H9 (cell line): ENCODE measurements at regions not wholly inside any gene's neighbourhood (a gene's known extent, or its start where the extent isn't known, plus 50 kb on each side); places are given as distances from the start of the nearest gene placed in this dataset.

Experiments used
- DNase-seq: peaks from one replicate; pipeline ENCODE4 v3.0.0-alpha.2; 2017
- H2AFZ ChIP-seq: one replicate; pipeline ENCODE4 v1.6.1; 2013; ENCODE audit warnings: mild to moderate bottlenecking, low read length, control low read depth, moderate library complexity
- H2AK5ac ChIP-seq: 2 replicates; pipeline ENCODE4 v1.6.1; 2013; ENCODE audit warnings: low read length, control low read depth, mixed read lengths; ENCODE audit not compliant: insufficient read length
- H2BK120ac ChIP-seq: one replicate; pipeline ENCODE4 v1.6.1; 2013; ENCODE audit warnings: low read depth, mild to moderate bottlenecking, low read length, control low read depth, inconsistent platforms; ENCODE audit not compliant: poor library complexity, severe bottlenecking
- H2BK12ac ChIP-seq: 2 replicates; pipeline ENCODE4 v1.6.1; 2013; ENCODE audit warnings: low read length, control low read depth, mixed read lengths, low read depth; ENCODE audit not compliant: insufficient read length
- H2BK15ac ChIP-seq: 2 replicates; pipeline ENCODE4 v1.6.1; 2013; ENCODE audit warnings: low read depth, low read length, control low read depth
- H2BK20ac ChIP-seq: one replicate; pipeline ENCODE4 v1.6.1; 2013; ENCODE audit warnings: low read depth, mild to moderate bottlenecking, low read length, control low read depth, inconsistent platforms; ENCODE audit not compliant: poor library complexity, severe bottlenecking
- H2BK5ac ChIP-seq: 2 replicates; pipeline ENCODE4 v1.6.1; 2013; ENCODE audit warnings: low read length, control low read depth, mixed read lengths; ENCODE audit not compliant: insufficient read length
- H3K14ac ChIP-seq: 2 replicates; pipeline ENCODE4 v1.6.1; 2013; ENCODE audit warnings: low read length, control low read depth; ENCODE audit not compliant: insufficient read depth
- H3K18ac ChIP-seq: 2 replicates; pipeline ENCODE4 v1.6.1; 2013; ENCODE audit warnings: low read depth, mild to moderate bottlenecking, mixed read lengths, low read length, control low read depth; ENCODE audit not compliant: insufficient read length
- H3K23ac ChIP-seq: 2 replicates; pipeline ENCODE4 v1.6.1; 2013; ENCODE audit warnings: low read length, control low read depth, mixed read lengths, low read depth; ENCODE audit not compliant: insufficient read length
- H3K23me2 ChIP-seq: 2 replicates; pipeline ENCODE4 v1.6.1; 2013; ENCODE audit warnings: low read depth, mild to moderate bottlenecking, mixed read lengths, low read length, control low read depth; ENCODE audit not compliant: insufficient read length, poor library complexity, severe bottlenecking
- H3K27ac ChIP-seq: 2 replicates; pipeline ENCODE4 v1.5.1; 2013; ENCODE audit warnings: low read length, control low read depth, mixed read lengths, low read depth; ENCODE audit not compliant: insufficient read length
- H3K27me3 ChIP-seq: 2 replicates; pipeline ENCODE4 v1.6.1; 2013; ENCODE audit warnings: low read length, control low read depth, inconsistent platforms; ENCODE audit not compliant: insufficient read depth
- H3K4ac ChIP-seq: 2 replicates; pipeline ENCODE4 v1.6.1; 2013; ENCODE audit warnings: low read depth, mild to moderate bottlenecking, control low read depth, inconsistent platforms, low read length, moderate library complexity
- H3K4me1 ChIP-seq: 2 replicates; pipeline ENCODE4 v1.6.1; 2013; ENCODE audit warnings: low read length, control low read depth, inconsistent platforms; ENCODE audit not compliant: insufficient read depth
- H3K4me2 ChIP-seq: 2 replicates; pipeline ENCODE4 v1.6.1; 2013; ENCODE audit warnings: low read length, control low read depth, mixed read lengths; ENCODE audit not compliant: insufficient read length, insufficient read depth
- H3K56ac ChIP-seq: 2 replicates; pipeline ENCODE4 v1.6.1; 2013; ENCODE audit warnings: low read depth, mild to moderate bottlenecking, mixed read lengths, low read length, control low read depth; ENCODE audit not compliant: insufficient read length
- H3K79me1 ChIP-seq: 2 replicates; pipeline ENCODE4 v1.6.1; 2013; ENCODE audit warnings: low read depth, mild to moderate bottlenecking, moderate library complexity, low read length, control low read depth, inconsistent platforms; ENCODE audit not compliant: insufficient read depth, poor library complexity, severe bottlenecking
- H3K79me2 ChIP-seq: 2 replicates; pipeline ENCODE4 v1.6.1; 2013; ENCODE audit warnings: low read length, control low read depth, inconsistent platforms; ENCODE audit not compliant: insufficient read depth
- H3K9ac ChIP-seq: 2 replicates; pipeline ENCODE4 v1.6.1; 2013; ENCODE audit warnings: low read length, control low read depth, mixed read lengths; ENCODE audit not compliant: insufficient read length; ENCODE audit errors: extremely low read depth
- H3K9me3 ChIP-seq: one replicate; pipeline ENCODE4 v1.6.1; 2013; ENCODE audit warnings: low read depth, low read length, inconsistent platforms; ENCODE audit not compliant: control insufficient read depth
- H3T11ph ChIP-seq: one replicate; pipeline ENCODE4 v1.6.1; 2013; ENCODE audit warnings: mild to moderate bottlenecking, low read length, control low read depth, inconsistent platforms
- H4K20me1 ChIP-seq: one replicate; pipeline ENCODE4 v1.6.1; 2013; ENCODE audit not compliant: control insufficient read depth, insufficient read length, insufficient read depth
- H4K5ac ChIP-seq: 2 replicates; pipeline ENCODE4 v1.6.1; 2013; ENCODE audit warnings: low read depth, mild to moderate bottlenecking, mixed read lengths, low read length, control low read depth; ENCODE audit not compliant: insufficient read length
- H4K8ac ChIP-seq: replicated peaks from 2 replicates; pipeline ENCODE4 v1.6.1; 2013; ENCODE audit warnings: low read length, control low read depth, mixed read lengths, low read depth; ENCODE audit not compliant: insufficient read length
- H4K91ac ChIP-seq: 2 replicates; pipeline ENCODE4 v1.6.1; 2013; ENCODE audit warnings: low read depth, mild to moderate bottlenecking, moderate library complexity, mixed read lengths, low read length, control low read depth; ENCODE audit not compliant: insufficient read length
- H3K27ac Mint-ChIP-seq, 3 experiments: 2 replicates in 2 of 3; 3 replicates in 1 of 3; pipeline ENCODE4 v1.8.0; 2020 to 2021; ENCODE audit warnings: mixed read lengths in 3 of 3, mild to moderate bottlenecking in 1 of 3, moderate library complexity in 1 of 3
- H3K27me3 Mint-ChIP-seq: 2 replicates; pipeline ENCODE4 v1.8.0; 2021; ENCODE audit warnings: low read depth, mild to moderate bottlenecking, moderate library complexity, mixed read lengths
- H3K36me3 Mint-ChIP-seq, 3 experiments: 2 replicates in 2 of 3; 3 replicates in 1 of 3; pipeline ENCODE4 v1.8.0; 2020 to 2021; ENCODE audit warnings: low read depth in 3 of 3, mixed read lengths in 3 of 3; ENCODE audit not compliant: insufficient read depth in 1 of 3
- H3K4me1 Mint-ChIP-seq, 2 experiments: 2 replicates each; pipeline ENCODE4 v1.8.0; 2020; ENCODE audit warnings: mixed read lengths in 2 of 2
- H3K4me3 Mint-ChIP-seq, 2 experiments: 2 replicates in 1 of 2; 3 replicates in 1 of 2; pipeline ENCODE4 v1.8.0; 2020 to 2021; ENCODE audit warnings: mild to moderate bottlenecking in 2 of 2, mixed read lengths in 2 of 2, moderate library complexity in 1 of 2
- H3K9me3 Mint-ChIP-seq, 2 experiments: 2 replicates in 1 of 2; 3 replicates in 1 of 2; pipeline ENCODE4 v1.8.0; 2020; ENCODE audit warnings: mild to moderate bottlenecking in 2 of 2, mixed read lengths in 2 of 2, moderate library complexity in 1 of 2
- CTCF ChIP-seq: fragments of 200-600 bp; sonication (generic); conservative IDR thresholded peaks from 3 replicates; pipeline ENCODE4 v1.8.0; 2021; ENCODE audit warnings: antibody characterized with exemption, mild to moderate bottlenecking
- WGBS: extraction: QIAGEN DNeasy Blood & Tissue Kit; methylation state at CpG from one replicate; pipeline ENCODE4 v1.1.7; 2013; ENCODE audit warnings: missing lambda C conversion rate, low lambda C conversion rate, mixed read lengths; ENCODE audit not compliant: insufficient read length; ENCODE audit errors: extremely low coverage; 5-methylcytosine and 5-hydroxymethylcytosine counted together

DNA sequence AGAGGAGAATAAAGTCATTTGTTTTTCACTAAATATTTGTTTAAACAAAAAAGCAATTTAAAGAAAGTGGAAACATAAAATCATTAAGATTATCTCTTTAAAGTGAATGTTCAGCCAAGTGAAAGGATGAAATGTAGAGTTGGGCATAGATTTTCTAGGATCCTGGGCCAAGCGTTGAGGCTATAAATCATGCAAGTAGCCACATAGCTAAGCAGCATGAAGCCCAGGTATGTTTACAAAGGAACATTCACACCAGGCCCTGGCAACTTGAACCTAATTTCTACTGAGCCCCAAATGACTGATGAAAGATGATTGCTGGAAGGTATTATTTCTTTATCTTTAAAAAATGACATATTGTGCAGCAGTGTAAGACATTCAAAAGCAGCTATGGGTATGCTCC lies 461.8 kb downstream of the MAT2B start:
- no CpG with 5 or more reads among the region's 1 CpG for WGBS

More for the DNA sequence above, 461.8 kb downstream of the MAT2B start:
- H2AFZ ChIP-seq = no peak overlapping the region
- no peak for DNase-seq
- H3K9me3 ChIP-seq = no peaks in the 10 kb centered on the region
- H3K56ac ChIP-seq = no peak overlapping the region
- H4K20me1 ChIP-seq = no peaks in the 10 kb centered on the region
- H2AK5ac ChIP-seq = no peak overlapping the region
- no peaks in the 10 kb centered on the region; the same call in 1 of the 2 replicates for H3K4me1 ChIP-seq
- H2BK120ac ChIP-seq = no peak overlapping the region
- no peak overlapping the region for H4K8ac ChIP-seq
- H3K27me3 ChIP-seq = no peaks in the 10 kb centered on the region
- peaks cover 2 to 3% of the 10 kb centered on the region in 2 experiments; a peak in 3 of 4 replicates for H3K4me1 Mint-ChIP-seq
- no peak overlapping the region for H2BK5ac ChIP-seq
- H3K27ac ChIP-seq = no peak overlapping the region
- H3K79me2 ChIP-seq = no peaks in the 10 kb centered on the region
- no peak overlapping the region for H3T11ph ChIP-seq
- no peaks in the 10 kb centered on the region for H3K36me3 Mint-ChIP-seq
- no peak overlapping the region for H3K4me2 ChIP-seq
- no peak overlapping the region for H4K91ac ChIP-seq
- no peak for TF ChIP-seq CTCF
- H2BK12ac ChIP-seq = no peak overlapping the region
- no peak overlapping the region for H3K4me3 Mint-ChIP-seq
- no peaks in the 10 kb centered on the region for H3K27me3 Mint-ChIP-seq
- H3K23me2 ChIP-seq = no peaks in the 10 kb centered on the region
- no peak overlapping the region for H4K5ac ChIP-seq
- no peak overlapping the region for H3K14ac ChIP-seq
- no peak overlapping the region for H3K27ac Mint-ChIP-seq
- no peak overlapping the region for H2BK15ac ChIP-seq
- no peak overlapping the region for H3K4ac ChIP-seq
- H3K9ac ChIP-seq = no peak overlapping the region
- no peaks in the 10 kb centered on the region for H3K79me1 ChIP-seq
- no peak overlapping the region for H3K18ac ChIP-seq
- H3K9me3 Mint-ChIP-seq = no peaks in the 10 kb centered on the region
- no peak overlapping the region for H2BK20ac ChIP-seq
- no peak overlapping the region for H3K23ac ChIP-seq
